ENCODE measurements at regions not wholly inside any gene's neighbourhood (a gene's known extent, or its start where the extent isn't known, plus 50 kb on each side); places are given as distances from the start of the nearest gene placed in this dataset.

DNA sequence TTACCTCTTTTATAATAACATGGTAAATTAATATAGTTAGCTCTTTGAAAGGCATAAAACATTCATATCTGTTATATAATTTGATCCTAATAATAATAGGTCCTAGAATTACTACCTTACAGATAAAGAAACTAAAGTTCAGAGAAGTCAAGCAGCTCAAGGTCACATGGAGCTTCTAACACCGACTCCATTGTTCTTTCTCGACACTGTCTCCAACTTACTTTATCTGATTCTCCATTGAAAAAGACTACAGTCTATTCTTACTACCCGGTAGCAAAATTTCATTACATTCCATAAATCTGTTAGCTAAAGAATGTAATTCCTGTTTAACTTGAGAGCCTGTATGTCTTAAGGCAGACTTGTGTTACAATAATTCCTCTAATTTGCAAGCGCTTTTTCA lies 96.3 kb upstream of the TMEM161B start:
- DNase-seq (ENCODE audit: low read depth) = no peak

DNA sequence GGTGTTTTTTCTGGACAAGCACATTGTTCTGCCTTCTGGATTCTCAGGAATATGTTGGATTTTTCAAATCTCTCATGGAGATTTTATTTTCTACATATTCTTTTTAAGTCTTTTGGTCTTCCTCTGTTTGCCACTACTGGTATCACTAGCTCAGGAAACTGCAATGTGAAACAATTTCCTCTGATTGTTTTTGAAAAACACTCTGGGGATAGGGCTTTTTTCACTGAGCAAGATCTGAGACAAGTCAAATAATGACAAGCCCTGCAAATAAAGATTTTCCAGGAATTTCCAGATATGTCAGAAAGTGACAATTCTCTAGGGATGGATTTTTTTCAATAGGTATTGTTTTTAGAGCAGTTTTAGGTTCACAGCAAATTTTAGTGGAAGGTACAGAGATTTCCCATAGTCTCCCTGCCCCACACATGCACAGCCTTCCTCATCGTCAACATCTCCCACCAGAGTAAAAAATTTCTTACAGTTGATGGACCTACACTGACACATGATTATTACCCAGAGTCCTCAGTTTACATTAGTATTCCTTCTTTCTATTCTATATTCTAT lies 86.9 kb upstream of the TMEM161B start:
- no peak for DNase-seq (ENCODE audit: low read depth)

DNA sequence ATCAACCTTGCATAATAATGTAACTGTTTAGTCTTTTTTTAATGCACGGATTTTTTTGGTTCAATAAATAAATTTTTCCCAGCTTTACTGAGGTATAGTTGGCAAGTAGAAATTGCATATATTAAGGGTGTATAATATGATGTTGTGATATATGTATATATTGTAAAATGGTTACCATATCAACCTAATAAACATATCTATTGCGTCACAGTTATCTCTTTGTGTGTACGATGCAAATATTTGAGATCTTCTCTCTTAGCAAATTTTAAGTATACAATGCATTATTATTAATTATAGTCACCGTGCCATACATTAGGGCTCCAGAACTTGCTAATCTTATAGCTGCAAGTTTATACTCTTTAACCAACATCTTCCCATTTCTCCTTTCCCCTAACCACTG lies 57.2 kb upstream of the TMEM161B start:
- DNase-seq (ENCODE audit: low read depth) = no peak

DNA sequence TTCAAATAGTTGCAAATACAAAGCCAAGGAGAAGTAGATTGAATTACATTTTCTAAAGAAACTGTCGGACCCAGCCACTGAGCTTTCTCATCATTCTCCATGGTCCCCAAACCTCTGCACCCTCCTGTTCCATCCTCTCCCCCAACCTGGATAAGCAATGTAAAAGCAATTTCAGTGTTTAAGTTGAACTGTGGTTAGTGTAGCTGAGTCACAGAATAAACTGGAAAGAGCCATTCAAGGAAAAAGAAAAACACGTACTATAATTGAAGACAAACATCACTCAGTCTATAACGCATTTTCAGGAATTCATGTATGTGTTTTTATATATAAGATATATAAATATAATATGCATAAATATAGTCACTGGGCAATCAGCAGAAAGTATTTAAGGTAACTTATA lies 54.1 kb upstream of the TMEM161B start:
- DNase-seq (ENCODE audit: low read depth) = peak; percentile 9
